GM23248 (cell line): ENCODE measurements at regions not wholly inside any gene's neighbourhood (a gene's known extent, or its start where the extent isn't known, plus 50 kb on each side); places are given as distances from the start of the nearest gene placed in this dataset.

Experiments
- EZH2 ChIP-seq: fragments of 200-600 bp; sonication (generic); IDR thresholded peaks from 2 replicates; pipeline ENCODE4 v1.6.1; 2018; ENCODE audit warnings: antibody characterized with exemption, mild to moderate bottlenecking; ENCODE audit not compliant: insufficient read depth, poor library complexity, severe bottlenecking
- EZH2phosphoT487 ChIP-seq: fragments of 200-600 bp; sonication (generic); IDR thresholded peaks from 2 replicates; pipeline ENCODE4 v1.6.1; 2018; ENCODE audit warnings: antibody characterized with exemption, moderate library complexity, mild to moderate bottlenecking, low read depth; ENCODE audit not compliant: insufficient read depth

DNA sequence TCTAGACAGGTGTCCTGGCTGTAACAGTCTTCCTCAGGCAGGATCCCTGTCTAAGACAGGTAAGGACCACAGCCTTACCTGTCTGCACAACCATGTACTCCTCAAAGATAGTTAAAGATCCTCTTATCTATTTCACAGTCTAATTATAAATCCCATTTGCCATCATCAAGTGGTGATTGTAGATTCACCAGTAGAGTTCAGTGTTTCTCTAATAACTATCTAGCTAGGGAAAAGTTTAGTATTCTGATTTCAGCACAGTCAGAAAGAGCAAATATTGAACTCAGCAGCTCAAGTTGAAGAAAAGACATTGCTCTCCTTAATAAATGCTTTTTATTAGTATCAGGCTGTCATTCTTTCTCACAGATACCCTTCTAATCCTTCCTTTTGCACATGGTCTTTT is 1305.5 kb upstream of the NXPH2 start:
- TF ChIP-seq EZH2 = no peak
- TF ChIP-seq EZH2phosphoT487 = no peak
